T-helper 2 cell treated with Interferon-gamma antibody and Interleukin-4, amounts not matched to agents 5 μg/mL and 100 μg/mL, for 36 hours (primary cell): ENCODE measurements at regions not wholly inside any gene's neighbourhood (a gene's known extent, or its start where the extent isn't known, plus 50 kb on each side); places are given as distances from the start of the nearest gene placed in this dataset.
"Not testable (repeated sequence)": the region's sequence is repeated elsewhere in the genome, so short reads cannot be mapped to it uniquely, and the experiment has no call there.

Experiments
- DNase-seq: peaks from one replicate; pipeline ENCODE4 v3.0.0; 2021; ENCODE audit warnings: low spot score
- H3K27ac Mint-ChIP-seq: one replicate; pipeline ENCODE4 v1.8.0; 2021; ENCODE audit warnings: mild to moderate bottlenecking, mixed read lengths
- H3K27me3 Mint-ChIP-seq: one replicate; pipeline ENCODE4 v1.8.0; 2021; ENCODE audit warnings: low read depth, mixed read lengths
- H3K36me3 Mint-ChIP-seq: one replicate; pipeline ENCODE4 v1.8.0; 2021; ENCODE audit warnings: low read depth, mixed read lengths
- H3K4me1 Mint-ChIP-seq: one replicate; pipeline ENCODE4 v1.8.0; 2021; ENCODE audit warnings: low read depth, mixed read lengths
- H3K4me3 Mint-ChIP-seq: one replicate; pipeline ENCODE4 v1.8.0; 2022; ENCODE audit warnings: mild to moderate bottlenecking, moderate library complexity, mixed read lengths
- H3K9me3 Mint-ChIP-seq: one replicate; pipeline ENCODE4 v1.8.0; 2021; ENCODE audit warnings: mixed read lengths

DNA sequence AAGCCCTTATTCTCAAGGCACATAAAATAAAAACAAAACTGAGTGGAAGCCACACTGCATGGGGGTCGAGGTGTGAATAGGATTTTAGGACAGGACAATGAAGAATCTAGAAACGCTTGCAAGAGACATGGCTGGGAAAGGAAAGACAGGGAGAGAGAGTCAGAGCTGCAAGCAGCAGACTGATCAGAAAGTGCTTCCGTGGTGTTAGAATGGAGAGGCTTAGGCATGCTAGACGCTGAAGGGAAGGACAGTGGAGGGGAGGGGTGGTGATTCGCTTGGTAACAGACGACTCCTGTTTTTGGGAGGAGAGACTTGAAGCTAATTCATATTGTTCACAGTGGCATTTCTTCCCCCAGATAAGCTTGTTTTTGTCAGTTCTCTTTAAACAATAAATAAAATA is 173.5 kb downstream of the AIPL1 start:
- Mint-ChIP-seq H3K27ac (no peak overlapping the region), H3K27me3 (peaks cover 6% of the 10 kb centered on the region), H3K36me3 (no peaks in the 10 kb centered on the region), H3K9me3 (no peaks in the 10 kb centered on the region), H3K4me1 (no peaks in the 10 kb centered on the region), H3K4me3 (no peak overlapping the region)
- no peak for DNase-seq

DNA sequence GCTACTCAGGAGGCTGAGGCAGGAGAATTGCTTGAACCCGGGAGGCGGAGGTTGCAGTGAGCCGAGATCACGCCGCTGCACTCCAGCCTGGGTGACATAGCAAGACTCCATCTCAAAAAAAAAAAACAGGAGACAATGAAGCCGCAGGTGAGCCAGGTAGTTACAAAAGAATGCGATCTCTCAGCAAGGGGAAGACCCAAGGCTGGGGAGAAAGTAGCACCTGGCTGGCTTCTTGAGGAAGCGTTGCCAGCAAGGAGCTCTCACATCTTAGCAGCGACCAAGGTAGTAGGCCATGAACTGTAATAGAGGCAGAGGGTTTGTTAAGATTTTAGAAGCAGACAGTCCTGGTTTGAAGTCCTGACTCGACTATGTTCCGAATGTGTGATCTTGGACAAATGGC is 175.0 kb downstream of the AIPL1 start:
- H3K9me3 Mint-ChIP-seq, result no peaks in the 10 kb centered on the region
- H3K36me3 Mint-ChIP-seq, result no peaks in the 10 kb centered on the region
- no peak overlapping the region for H3K27ac Mint-ChIP-seq
- no peak for DNase-seq
- no peaks in the 10 kb centered on the region for H3K4me1 Mint-ChIP-seq
- H3K4me3 Mint-ChIP-seq, result no peak overlapping the region
- peaks cover 6% of the 10 kb centered on the region for H3K27me3 Mint-ChIP-seq

DNA sequence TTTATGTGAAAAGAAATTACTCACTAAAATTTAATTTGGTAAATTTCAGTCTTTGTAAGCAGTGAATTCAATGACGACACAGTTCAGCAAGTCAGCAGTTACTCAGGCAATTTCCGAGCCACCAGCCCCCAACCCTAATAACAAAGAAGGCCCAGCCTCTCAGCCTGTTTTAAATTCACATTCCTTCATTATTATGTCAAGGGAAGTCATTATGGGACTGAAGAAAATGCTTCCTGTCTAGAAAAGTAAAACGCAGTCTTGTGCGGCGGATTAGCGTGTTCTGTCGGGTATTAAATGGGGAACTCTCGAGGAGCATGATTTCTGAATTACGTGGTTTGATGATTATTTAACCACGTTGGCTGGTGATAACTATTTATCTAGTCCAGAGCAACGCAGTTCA is 177.6 kb downstream of the AIPL1 start:
- H3K27me3 Mint-ChIP-seq, result peaks cover 6% of the 10 kb centered on the region
- H3K9me3 Mint-ChIP-seq, result no peaks in the 10 kb centered on the region
- H3K4me3 Mint-ChIP-seq, result no peak overlapping the region
- no peak for DNase-seq
- no peaks in the 10 kb centered on the region for H3K4me1 Mint-ChIP-seq
- no peaks in the 10 kb centered on the region for H3K36me3 Mint-ChIP-seq
- H3K27ac Mint-ChIP-seq, result no peak overlapping the region

DNA sequence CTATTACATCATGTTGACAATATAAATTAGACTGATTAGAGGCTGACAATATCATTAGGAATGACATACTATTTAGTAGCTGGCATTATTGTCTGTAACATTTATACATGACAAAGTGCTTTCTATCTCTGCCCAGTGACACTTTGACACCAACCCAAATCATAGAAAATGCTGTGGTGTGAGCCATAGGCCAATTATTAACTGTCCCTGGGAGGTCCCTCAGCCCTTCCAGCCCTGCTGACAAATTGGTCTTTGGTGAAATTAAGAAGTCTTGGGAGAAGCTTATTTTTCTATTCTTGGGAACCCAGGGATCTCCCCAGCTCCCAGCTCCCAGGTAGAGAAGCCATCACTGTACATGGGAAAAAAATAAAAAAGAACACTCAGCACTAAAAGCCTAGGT is 179.6 kb downstream of the AIPL1 start:
- Mint-ChIP-seq H3K4me1 (no peaks in the 10 kb centered on the region), H3K4me3 (no peak overlapping the region), H3K27me3 (peaks cover 6% of the 10 kb centered on the region), H3K9me3 (no peaks in the 10 kb centered on the region), H3K36me3 (no peaks in the 10 kb centered on the region), H3K27ac (no peak overlapping the region)
- no peak for DNase-seq

DNA sequence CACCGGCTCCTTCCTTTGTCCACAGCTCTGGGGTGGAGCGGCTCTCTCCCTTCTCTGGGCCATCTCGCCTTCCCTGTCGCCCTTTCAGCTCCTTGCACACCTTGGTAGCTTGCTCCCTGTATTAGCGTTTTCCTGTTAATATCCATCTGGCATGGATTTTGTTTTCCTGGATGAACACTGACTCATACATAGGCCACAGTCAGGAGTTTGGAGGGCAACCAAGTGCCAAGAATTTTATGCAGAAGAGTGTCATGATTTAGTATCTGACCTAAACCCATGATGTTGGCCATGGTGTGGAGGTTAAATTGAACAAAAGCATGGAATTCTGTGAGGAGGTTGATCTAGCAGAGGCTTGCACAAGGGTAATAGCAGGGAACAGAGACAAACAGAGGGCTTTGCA is 180.9 kb downstream of the AIPL1 start:
- H3K4me3 Mint-ChIP-seq, result no peak overlapping the region
- no peaks in the 10 kb centered on the region for H3K4me1 Mint-ChIP-seq
- DNase-seq, result no peak
- H3K9me3 Mint-ChIP-seq, result no peaks in the 10 kb centered on the region
- H3K27ac Mint-ChIP-seq, result no peak overlapping the region
- peaks cover 7% of the 10 kb centered on the region for H3K27me3 Mint-ChIP-seq
- no peaks in the 10 kb centered on the region for H3K36me3 Mint-ChIP-seq

DNA sequence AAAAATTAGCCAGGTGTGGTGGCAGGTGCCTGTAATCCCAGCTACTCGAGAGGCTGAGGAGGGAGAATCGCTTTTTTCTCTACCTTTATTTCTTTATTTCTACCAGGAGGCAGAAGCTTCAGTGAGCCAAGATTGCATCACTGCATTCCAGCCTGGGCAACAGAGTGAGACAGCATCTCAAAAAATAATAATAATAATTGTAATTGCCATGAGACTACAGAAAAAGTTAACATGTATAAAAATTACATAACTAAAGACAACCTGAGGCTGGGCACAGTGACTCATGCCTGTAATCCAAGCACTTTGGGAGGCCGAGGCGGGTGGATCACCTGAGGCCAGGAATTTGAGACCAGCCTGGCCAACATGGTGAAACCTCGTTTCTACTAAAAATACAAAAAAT is 181.5 kb downstream of the WSCD1 start:
- H3K9me3 Mint-ChIP-seq, H3K4me1 Mint-ChIP-seq, H3K27ac Mint-ChIP-seq, H3K27me3 Mint-ChIP-seq, H3K36me3 Mint-ChIP-seq, DNase-seq, H3K4me3 Mint-ChIP-seq: not testable (repeated sequence)

DNA sequence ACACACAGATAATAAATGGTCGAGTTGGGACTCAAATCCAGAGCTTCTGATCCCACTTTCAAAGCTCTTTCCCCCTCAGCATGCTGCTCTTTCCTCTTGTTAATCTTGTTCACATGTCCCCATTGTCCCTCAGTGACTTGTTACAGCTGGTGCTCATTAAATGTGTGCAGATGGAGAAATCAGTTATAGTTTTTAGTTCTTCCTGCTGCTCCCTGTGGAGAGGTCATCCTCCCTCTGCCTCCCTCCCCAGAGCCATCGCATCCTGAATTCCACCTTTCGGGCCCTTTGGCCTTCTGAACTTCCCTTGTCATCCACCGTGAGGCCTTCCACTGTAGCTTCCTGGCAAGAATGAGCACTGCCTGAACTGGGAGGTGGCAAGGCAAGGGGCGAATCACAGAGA is 179.6 kb downstream of the WSCD1 start:
- no peaks in the 10 kb centered on the region for H3K9me3 Mint-ChIP-seq
- peaks cover 3% of the 10 kb centered on the region for H3K27me3 Mint-ChIP-seq
- no peaks in the 10 kb centered on the region for H3K36me3 Mint-ChIP-seq
- H3K4me1 Mint-ChIP-seq, result no peaks in the 10 kb centered on the region
- H3K27ac Mint-ChIP-seq, result no peak overlapping the region
- no peak for DNase-seq
- no peak overlapping the region for H3K4me3 Mint-ChIP-seq

DNA sequence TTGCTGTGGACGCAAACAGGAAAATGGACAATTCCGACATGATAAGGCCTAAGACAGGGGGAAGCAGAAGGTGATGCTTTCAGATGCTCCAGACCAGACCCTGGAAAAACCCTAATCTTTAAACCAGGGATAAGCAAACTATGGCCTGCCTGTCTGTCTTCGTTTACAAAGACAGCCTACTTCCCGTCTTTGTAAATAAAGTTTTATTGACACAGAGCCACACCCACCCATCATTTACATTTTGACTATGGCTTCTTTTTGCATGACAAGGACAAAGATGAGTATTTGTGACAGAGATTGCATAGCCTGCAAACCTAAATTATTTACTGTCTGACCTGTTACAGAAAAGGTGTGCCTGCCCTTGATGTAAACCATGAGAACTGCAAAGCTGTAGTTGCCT is 177.9 kb downstream of the WSCD1 start:
- no peaks in the 10 kb centered on the region for H3K9me3 Mint-ChIP-seq
- no peak overlapping the region for H3K27ac Mint-ChIP-seq
- H3K4me1 Mint-ChIP-seq, result no peaks in the 10 kb centered on the region
- H3K36me3 Mint-ChIP-seq, result no peaks in the 10 kb centered on the region
- H3K4me3 Mint-ChIP-seq, result no peak overlapping the region
- peaks cover 3% of the 10 kb centered on the region for H3K27me3 Mint-ChIP-seq
- DNase-seq, result no peak

DNA sequence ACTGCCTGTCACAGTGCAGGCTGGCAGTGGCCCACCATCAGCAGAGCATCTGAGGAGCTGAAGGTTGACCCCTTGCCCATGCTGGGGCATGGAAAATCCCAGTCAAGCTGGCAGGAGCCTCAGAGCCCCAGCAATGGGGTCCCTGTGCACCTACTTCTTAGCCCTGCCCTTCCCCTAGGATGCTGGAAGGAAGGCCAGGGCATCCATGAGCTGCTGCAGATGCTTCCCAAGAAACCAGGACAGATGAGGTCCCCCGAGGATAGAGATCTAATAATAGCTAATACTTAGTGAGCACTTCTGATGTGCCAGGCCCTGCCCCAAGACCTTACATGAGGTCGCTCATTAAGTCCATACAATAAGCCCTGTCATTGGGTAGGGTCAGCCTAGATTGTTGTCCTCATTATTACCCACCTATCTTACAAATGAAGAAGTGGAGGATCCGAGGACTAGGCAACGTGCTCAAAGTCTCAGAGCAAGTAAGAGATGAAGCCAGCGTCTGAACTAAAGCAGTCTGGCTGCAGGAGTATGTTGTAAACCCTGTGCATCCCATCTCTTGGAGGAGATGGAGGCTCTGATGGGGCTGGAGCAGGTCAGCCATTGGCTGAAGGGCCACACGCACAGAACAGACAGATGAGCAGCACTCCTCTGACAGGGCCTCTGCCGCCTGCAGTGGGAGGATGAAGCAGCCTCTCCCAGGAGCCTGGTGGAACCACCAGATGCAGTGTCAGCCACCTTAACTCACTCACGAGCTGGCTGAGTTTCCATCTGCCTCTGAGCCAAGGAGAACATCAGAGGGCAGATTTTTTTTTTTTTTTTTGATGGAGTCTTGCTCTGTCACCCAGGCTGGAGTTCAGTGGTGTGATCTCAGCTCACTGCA is 175.4 kb downstream of the WSCD1 start:
- Mint-ChIP-seq H3K36me3 (no peaks in the 10 kb centered on the region), H3K4me3 (no peak overlapping the region), H3K27ac (no peak overlapping the region), H3K9me3 (no peaks in the 10 kb centered on the region), H3K27me3 (peaks cover 3% of the 10 kb centered on the region), H3K4me1 (no peaks in the 10 kb centered on the region)
- DNase-seq, result no peak

DNA sequence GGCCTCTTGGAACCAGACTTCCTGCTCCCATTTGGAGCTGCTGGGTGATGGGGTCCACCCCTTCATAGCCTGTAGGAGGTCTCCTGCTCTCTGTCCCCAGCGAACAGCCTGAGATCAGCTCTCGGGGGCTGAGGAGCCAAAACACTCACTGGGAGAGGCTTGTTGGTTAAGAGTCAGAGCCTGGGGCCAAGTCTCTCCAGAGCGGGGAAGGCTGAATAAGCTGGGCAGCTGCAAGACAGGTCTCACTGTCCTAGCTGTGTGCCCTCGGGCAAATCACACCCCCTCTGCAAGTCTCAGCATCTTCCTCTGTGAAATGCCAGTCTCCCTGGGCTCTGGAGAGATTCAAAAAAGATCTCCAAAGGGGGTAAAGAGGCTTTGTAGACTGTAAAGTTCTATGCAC is 174.6 kb downstream of the WSCD1 start:
- H3K36me3 Mint-ChIP-seq, result no peaks in the 10 kb centered on the region
- H3K27ac Mint-ChIP-seq, result no peak overlapping the region
- H3K9me3 Mint-ChIP-seq, result no peaks in the 10 kb centered on the region
- peaks cover 3% of the 10 kb centered on the region for H3K27me3 Mint-ChIP-seq
- no peak overlapping the region for H3K4me3 Mint-ChIP-seq
- no peaks in the 10 kb centered on the region for H3K4me1 Mint-ChIP-seq
- DNase-seq, result no peak

DNA sequence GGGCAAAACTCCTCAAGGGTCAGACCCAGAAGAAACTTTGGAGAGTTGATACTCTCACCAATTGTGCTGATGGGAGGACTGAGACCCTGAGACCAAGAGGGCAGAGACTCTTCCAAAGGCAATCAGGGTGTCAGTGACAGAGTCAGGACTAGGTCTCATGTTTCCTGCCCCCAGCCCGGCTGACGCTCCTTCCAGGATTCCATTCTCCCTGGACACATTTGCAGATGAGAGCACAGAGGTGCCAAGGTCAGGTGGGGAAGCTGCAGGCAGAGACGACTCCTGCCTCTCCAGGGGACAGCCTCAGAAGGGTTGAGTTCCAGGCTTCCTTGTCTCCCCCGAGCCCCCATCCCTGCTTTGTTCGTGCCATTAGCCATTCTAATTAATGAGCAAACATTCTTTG is 174.1 kb downstream of the WSCD1 start:
- Mint-ChIP-seq H3K36me3 (no peaks in the 10 kb centered on the region), H3K4me1 (no peaks in the 10 kb centered on the region), H3K27ac (no peak overlapping the region), H3K4me3 (no peak overlapping the region), H3K27me3 (peaks cover 3% of the 10 kb centered on the region), H3K9me3 (no peaks in the 10 kb centered on the region)
- no peak for DNase-seq

DNA sequence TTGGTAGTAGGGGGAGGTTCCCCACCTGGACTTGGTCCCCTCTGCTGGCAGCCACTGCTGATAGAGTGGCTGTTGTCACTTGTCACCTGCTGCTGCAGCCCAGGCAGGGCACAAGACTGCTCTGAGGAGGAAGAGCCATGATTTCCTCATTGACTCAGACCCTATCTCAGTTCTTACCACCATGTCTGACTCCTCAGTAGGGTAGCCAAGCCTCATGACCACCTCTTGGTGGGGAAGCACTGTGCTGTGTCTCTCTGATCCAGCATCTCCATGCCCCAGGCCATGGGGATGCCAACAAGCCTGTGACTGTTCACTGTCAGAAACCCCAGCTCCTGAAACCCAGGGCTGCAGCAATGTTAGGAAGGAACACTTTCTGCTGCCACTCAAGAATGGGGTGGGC is 173.0 kb downstream of the WSCD1 start:
- no peaks in the 10 kb centered on the region for H3K36me3 Mint-ChIP-seq
- no peak overlapping the region for H3K27ac Mint-ChIP-seq
- no peaks in the 10 kb centered on the region for H3K4me1 Mint-ChIP-seq
- H3K4me3 Mint-ChIP-seq, result no peak overlapping the region
- no peaks in the 10 kb centered on the region for H3K27me3 Mint-ChIP-seq
- DNase-seq, result no peak
- no peaks in the 10 kb centered on the region for H3K9me3 Mint-ChIP-seq

DNA sequence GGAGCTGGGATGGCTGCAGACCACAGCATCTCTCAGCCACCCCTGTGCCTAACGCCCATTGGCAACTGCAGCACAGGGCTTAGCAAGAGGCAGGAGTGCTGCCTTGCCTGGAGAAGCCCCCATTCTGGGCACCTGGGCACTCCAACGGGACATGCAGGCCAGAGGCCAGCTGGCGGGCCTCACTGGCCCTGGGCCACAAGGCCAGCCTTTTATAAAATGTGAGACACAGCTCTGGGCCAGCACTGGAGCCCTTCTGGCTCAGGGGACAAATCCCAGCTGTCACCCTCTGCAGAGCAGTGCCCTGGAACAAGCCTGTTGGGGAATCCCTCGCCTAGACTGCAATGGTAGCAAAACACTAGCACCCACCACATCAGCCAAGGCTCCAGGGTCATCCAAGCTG is 171.8 kb downstream of the WSCD1 start:
- Mint-ChIP-seq H3K9me3 (no peaks in the 10 kb centered on the region), H3K4me1 (no peaks in the 10 kb centered on the region), H3K4me3 (no peak overlapping the region), H3K27ac (no peak overlapping the region), H3K27me3 (no peaks in the 10 kb centered on the region), H3K36me3 (no peaks in the 10 kb centered on the region)
- no peak for DNase-seq

DNA sequence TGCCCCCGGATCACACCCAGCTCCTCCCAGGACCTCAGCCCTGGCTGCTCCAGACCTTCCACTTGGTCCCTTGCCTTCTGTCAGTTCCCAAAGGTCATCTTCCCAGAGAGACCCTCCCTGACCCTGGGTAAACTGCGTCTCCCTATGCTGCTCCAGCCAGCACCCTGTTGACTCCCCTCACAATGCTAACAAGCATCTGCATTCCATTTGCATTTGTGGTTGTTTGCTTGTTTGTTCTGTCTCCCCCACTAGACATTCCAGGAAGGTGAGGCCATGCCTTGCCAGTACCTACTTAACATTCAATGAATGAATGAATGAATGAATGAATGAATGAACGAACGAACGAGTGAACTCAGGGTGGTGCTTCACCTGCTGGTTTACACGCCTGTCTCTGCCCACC is 171.2 kb downstream of the WSCD1 start:
- no peak overlapping the region for H3K27ac Mint-ChIP-seq
- H3K4me1 Mint-ChIP-seq, result no peaks in the 10 kb centered on the region
- no peak for DNase-seq
- no peaks in the 10 kb centered on the region for H3K9me3 Mint-ChIP-seq
- no peaks in the 10 kb centered on the region for H3K27me3 Mint-ChIP-seq
- no peak overlapping the region for H3K4me3 Mint-ChIP-seq
- no peaks in the 10 kb centered on the region for H3K36me3 Mint-ChIP-seq

DNA sequence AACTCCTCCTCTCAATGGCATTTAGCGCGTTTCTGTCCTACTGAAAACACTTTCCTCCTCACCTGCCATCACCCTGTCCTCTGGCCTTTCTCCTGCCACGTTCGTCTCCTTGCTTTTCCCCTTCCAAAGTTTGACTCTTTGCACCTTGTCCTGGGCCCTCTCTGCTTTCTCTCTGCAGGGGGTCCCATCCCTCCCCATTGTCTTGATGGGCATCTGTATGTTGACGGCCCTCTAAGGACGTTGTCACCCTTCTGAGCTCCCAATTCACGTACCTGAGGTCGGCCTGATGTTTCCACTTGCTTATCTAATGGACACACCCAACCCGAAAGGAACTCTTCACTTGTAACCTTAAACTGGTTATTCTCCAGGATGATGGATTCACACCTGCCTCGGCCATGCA is 170.4 kb downstream of the WSCD1 start:
- Mint-ChIP-seq H3K4me1 (no peaks in the 10 kb centered on the region), H3K27ac (no peak overlapping the region), H3K4me3 (no peak overlapping the region), H3K9me3 (no peaks in the 10 kb centered on the region), H3K36me3 (no peaks in the 10 kb centered on the region), H3K27me3 (no peaks in the 10 kb centered on the region)
- DNase-seq, result no peak
